ENCODE measurements at regions not wholly inside any gene's neighbourhood (a gene's known extent, or its start where the extent isn't known, plus 50 kb on each side); places are given as distances from the start of the nearest gene placed in this dataset.

DNA sequence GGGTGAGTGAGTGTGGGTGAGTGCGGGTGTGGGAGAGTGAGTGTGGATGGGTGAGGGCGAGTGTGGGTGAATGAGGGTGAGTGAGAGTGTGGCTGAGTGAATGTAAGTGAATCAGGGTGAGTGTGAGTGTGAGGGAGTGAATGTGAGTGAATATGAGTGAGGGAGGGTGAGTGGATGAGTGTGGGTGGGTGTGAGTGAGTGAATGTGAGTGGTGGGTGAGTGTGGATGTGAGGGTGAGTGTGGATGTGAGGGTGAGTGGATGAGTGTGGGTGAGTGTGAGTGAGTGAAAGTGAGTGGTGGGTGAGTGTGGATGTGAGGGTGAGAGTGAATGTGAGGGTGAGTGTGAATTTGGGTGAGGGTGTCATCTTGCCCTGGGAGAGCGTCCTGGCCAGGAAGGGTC lies 67.5 kb downstream of the TRIML1 start:
- Histone ChIP-seq H3K79me2 (ENCODE audit: control insufficient read depth, insufficient read depth, low read length) (no peaks in the 10 kb centered on the region), H3K27me3 (ENCODE audit: control insufficient read depth, insufficient read depth, low read length) (no peaks in the 10 kb centered on the region), H3K9ac (ENCODE audit: insufficient read depth, low read length) (no peak overlapping the region), H3K36me3 (ENCODE audit: control insufficient read depth, insufficient read depth, low read length) (no peaks in the 10 kb centered on the region), H3K4me3 (replicated peaks in 1 of 4; ENCODE audit: control extremely low read depth in 1 of 4, insufficient read depth in 1 of 4, low read depth in 3 of 4, low read length in 4 of 4) (no peak overlapping the region), H3K9me3 (ENCODE audit: control insufficient read depth, insufficient read depth, low read depth, low read length) (no peaks in the 10 kb centered on the region), H3K4me1 (ENCODE audit: control insufficient read depth, extremely low read depth, insufficient read depth, low read length) (no peaks in the 10 kb centered on the region), H3K27ac (ENCODE audit: insufficient read depth, low read length) (no peak overlapping the region), H2AFZ (ENCODE audit: low read length) (no peak overlapping the region), H4K20me1 (ENCODE audit: control insufficient read depth, extremely low read depth, insufficient read depth, low read length) (no peaks in the 10 kb centered on the region), H3K4me2 (ENCODE audit: extremely low read depth, insufficient read depth, low read length) (no peak overlapping the region)
- no peak for TF ChIP-seq EZH2 (IDR thresholded peaks at IDR 0.05; ENCODE audit: low read length, missing control alignments)
- TF ChIP-seq, protein P1, sequence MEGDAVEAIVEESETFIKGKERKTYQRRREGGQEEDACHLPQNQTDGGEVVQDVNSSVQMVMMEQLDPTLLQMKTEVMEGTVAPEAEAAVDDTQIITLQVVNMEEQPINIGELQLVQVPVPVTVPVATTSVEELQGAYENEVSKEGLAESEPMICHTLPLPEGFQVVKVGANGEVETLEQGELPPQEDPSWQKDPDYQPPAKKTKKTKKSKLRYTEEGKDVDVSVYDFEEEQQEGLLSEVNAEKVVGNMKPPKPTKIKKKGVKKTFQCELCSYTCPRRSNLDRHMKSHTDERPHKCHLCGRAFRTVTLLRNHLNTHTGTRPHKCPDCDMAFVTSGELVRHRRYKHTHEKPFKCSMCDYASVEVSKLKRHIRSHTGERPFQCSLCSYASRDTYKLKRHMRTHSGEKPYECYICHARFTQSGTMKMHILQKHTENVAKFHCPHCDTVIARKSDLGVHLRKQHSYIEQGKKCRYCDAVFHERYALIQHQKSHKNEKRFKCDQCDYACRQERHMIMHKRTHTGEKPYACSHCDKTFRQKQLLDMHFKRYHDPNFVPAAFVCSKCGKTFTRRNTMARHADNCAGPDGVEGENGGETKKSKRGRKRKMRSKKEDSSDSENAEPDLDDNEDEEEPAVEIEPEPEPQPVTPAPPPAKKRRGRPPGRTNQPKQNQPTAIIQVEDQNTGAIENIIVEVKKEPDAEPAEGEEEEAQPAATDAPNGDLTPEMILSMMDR (conservative IDR thresholded peaks at IDR 0.05 in 1 of 2, IDR thresholded peaks at IDR 0.05 in 1 of 2; ENCODE audit: low read depth in 1 of 2, low read length in 2 of 2): no peak
- no peak for DNase-seq (ENCODE audit: low read depth in 2 of 2)

DNA sequence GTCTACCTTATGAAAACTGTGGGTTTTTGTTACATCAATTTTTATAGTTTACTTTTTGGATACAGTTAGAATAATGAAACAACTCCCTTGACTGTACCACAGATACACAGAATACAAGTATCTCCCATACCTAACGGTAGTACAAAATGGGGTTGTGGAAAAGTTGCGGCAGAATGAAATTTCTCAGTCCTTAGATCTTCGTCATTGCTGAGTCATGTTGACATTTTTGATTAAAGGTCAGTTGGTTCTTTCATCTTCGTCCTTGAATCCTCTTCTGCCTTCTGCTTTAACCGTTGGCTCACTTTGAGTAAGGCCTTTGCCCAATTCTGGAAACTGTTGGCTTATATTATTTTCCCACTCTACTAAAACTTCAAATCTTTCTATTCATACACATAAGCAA lies 75.6 kb downstream of the TRIML1 start:
- no peak for TF ChIP-seq EZH2 (IDR thresholded peaks at IDR 0.05; ENCODE audit: low read length, missing control alignments)
- TF ChIP-seq, protein P1 (conservative IDR thresholded peaks at IDR 0.05 in 1 of 2, IDR thresholded peaks at IDR 0.05 in 1 of 2; ENCODE audit: low read depth in 1 of 2, low read length in 2 of 2): no peak
- Histone ChIP-seq H3K4me3 (replicated peaks in 1 of 4; ENCODE audit: control extremely low read depth in 1 of 4, insufficient read depth in 1 of 4, low read depth in 3 of 4, low read length in 4 of 4) (no peak overlapping the region), H2AFZ (ENCODE audit: low read length) (no peak overlapping the region), H3K4me2 (ENCODE audit: extremely low read depth, insufficient read depth, low read length) (no peak overlapping the region), H3K4me1 (ENCODE audit: control insufficient read depth, extremely low read depth, insufficient read depth, low read length) (no peaks in the 10 kb centered on the region), H3K36me3 (ENCODE audit: control insufficient read depth, insufficient read depth, low read length) (no peaks in the 10 kb centered on the region), H3K9me3 (ENCODE audit: control insufficient read depth, insufficient read depth, low read depth, low read length) (no peaks in the 10 kb centered on the region), H3K79me2 (ENCODE audit: control insufficient read depth, insufficient read depth, low read length) (no peaks in the 10 kb centered on the region), H3K27me3 (ENCODE audit: control insufficient read depth, insufficient read depth, low read length) (no peaks in the 10 kb centered on the region), H4K20me1 (ENCODE audit: control insufficient read depth, extremely low read depth, insufficient read depth, low read length) (no peaks in the 10 kb centered on the region), H3K27ac (ENCODE audit: insufficient read depth, low read length) (no peak overlapping the region), H3K9ac (ENCODE audit: insufficient read depth, low read length) (no peak overlapping the region)
- DNase-seq (ENCODE audit: low read depth in 2 of 2): no peak

DNA sequence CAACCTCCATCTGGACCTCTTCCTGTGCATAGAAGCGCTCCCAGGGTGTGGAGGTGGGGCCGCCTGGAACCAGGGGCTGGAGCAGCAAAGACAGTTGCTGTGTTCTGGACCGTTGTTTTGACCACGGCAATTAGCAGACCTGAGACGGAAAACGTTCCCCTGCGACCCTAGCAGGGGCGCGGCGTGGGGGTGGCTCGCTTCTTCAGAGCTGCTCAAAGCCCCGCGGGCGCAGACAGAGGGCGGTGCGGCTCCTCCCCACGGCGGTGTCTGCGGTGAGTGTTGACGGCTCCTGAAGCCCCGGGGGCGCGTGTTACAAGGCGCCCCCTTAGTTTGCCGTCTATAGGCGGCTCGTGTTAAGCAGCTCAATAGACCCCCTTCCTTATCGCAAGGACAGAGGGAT lies 79.2 kb downstream of the TRIML1 start:
- H3K9ac ChIP-seq (ENCODE audit: insufficient read depth, low read length): no peak overlapping the region
- no peaks in the 10 kb centered on the region for H3K36me3 ChIP-seq (ENCODE audit: control insufficient read depth, insufficient read depth, low read length)
- H3K4me3 ChIP-seq (replicated peaks in 1 of 4; ENCODE audit: control extremely low read depth in 1 of 4, insufficient read depth in 1 of 4, low read depth in 3 of 4, low read length in 4 of 4): no peak overlapping the region
- H2AFZ ChIP-seq (ENCODE audit: low read length): no peak overlapping the region
- DNase-seq (ENCODE audit: low read depth in 2 of 2): no peak
- TF ChIP-seq, protein P1 (conservative IDR thresholded peaks at IDR 0.05 in 1 of 2, IDR thresholded peaks at IDR 0.05 in 1 of 2; ENCODE audit: low read depth in 1 of 2, low read length in 2 of 2): no peak
- TF ChIP-seq EZH2 (IDR thresholded peaks at IDR 0.05; ENCODE audit: low read length, missing control alignments): no peak
- no peaks in the 10 kb centered on the region for H3K4me1 ChIP-seq (ENCODE audit: control insufficient read depth, extremely low read depth, insufficient read depth, low read length)
- no peaks in the 10 kb centered on the region for H3K79me2 ChIP-seq (ENCODE audit: control insufficient read depth, insufficient read depth, low read length)
- H4K20me1 ChIP-seq (ENCODE audit: control insufficient read depth, extremely low read depth, insufficient read depth, low read length): no peaks in the 10 kb centered on the region
- H3K9me3 ChIP-seq (ENCODE audit: control insufficient read depth, insufficient read depth, low read depth, low read length): no peaks in the 10 kb centered on the region
- H3K27ac ChIP-seq (ENCODE audit: insufficient read depth, low read length): no peak overlapping the region
- no peaks in the 10 kb centered on the region for H3K27me3 ChIP-seq (ENCODE audit: control insufficient read depth, insufficient read depth, low read length)
- H3K4me2 ChIP-seq (ENCODE audit: extremely low read depth, insufficient read depth, low read length): no peak overlapping the region

Data from fibroblast of lung (primary cell).